HG02623 (cell line): ENCODE measurements at regions not wholly inside any gene's neighbourhood (a gene's known extent, or its start where the extent isn't known, plus 50 kb on each side); places are given as distances from the start of the nearest gene placed in this dataset.
"Not testable (repeated sequence)": the region's sequence is repeated elsewhere in the genome, so short reads cannot be mapped to it uniquely, and the experiment has no call there.

ENCODE experiments used
- ATAC-seq: cut with Tn5 transposase; IDR thresholded peaks from one replicate; pipeline ENCODE4 v1.9.1; 2021; ENCODE audit warnings: moderate library complexity; ENCODE audit not compliant: unreplicated experiment

GRCh38 chr12:72146495-72146894 is 125.7 kb upstream of the TRHDE start:
- no peak for ATAC-seq

DNA sequence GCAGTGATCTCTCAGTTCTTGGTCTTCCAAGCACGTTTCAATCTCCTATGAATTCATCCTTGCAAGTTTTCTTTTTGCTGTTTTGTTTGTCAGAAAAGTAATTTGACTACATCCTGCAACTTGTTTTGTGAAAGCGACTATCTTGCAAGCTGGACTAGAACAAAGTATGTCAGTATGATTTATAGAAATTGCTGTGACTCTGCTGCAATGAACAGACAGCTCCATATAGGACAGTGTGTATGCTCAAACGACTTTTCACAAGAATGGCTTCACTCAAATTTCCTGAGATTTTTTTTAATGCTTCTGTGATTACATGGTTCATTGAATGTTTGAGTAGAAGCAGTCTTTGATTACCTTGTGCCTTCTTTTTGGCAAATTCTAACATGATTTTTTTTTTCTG is 123.5 kb upstream of the TRHDE start:
- ATAC-seq, result no peak

DNA sequence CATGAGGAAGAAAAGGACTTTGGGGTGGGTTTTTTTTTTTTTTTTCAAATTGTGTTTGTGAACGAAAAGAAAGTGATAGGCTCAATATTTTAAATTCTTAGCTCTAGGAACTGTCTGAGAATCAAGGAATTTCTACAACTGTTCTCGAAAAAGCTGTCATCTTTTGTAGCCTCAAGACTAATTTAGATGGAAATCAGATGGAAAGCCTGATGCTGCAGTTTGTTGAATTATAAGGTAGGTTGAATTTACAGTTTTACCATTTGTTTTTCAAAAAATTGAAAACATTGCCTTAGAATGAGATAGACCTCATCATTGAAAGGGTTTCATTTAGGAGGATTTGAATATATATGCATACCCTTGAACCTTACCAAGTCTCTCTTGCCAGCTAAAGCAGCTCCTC is 109.3 kb upstream of the TRHDE start:
- no peak for ATAC-seq

DNA sequence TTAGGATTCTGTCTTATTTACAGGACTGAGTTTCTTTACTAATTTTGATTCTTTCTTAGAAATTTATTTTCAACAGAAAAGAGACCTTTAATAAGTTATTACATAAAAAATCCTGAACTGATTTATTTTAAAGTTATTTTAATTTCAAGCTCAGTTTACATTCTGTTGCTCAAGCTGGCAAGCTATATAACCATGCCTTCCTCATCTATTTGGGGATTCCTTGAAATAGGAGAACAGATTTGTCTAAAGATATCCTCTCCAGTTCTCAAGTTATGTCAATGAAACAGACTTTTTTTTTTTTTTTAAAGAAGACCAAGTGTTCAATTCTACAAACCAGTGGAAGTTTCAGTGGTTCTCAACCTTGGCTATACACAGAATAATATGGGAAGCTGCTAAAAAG is 103.3 kb upstream of the TRHDE start:
- no peak for ATAC-seq

DNA sequence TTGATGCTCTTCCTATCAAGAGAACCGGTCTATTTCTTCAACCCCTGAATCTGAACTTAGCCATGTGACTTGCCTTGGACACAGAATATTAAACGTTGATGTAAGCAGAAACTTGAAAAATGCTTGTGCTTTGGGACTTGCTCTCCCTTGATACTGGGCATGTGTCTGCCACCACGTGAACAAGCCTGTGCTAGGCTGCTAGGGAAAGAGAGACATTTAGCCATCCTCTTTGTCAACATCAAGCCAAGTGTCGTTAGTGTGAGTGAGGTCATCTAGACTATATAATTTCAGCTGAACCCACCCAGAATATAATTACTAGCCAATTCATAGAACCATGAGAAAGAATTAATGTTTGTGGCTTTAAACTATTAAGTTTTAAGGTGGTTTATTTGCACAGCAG is 98.2 kb upstream of the TRHDE start:
- ATAC-seq, result no peak

- ATAC-seq, result no peak
These were observed 93.9 kb upstream of the TRHDE start for GRCh38 chr12:72178244-72178643.

DNA sequence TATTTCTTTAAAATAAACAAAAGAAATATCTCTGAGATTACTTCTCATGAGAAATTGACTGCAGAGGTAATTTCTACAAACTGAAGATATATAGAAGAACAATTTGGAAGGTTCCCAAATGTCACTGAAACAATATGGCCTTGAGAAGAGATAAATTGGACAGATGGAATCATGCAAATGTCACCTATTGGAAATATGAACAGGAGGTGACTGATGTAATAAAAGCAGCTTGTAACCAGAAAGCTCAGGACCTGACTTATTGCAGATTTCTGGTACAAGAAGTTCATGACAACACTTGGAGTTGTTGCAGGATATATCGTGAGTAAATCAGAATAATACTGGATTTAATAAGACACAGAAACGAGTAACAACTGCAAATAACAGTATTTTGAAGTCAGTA is 93.3 kb upstream of the TRHDE start:
- no peak for ATAC-seq

DNA sequence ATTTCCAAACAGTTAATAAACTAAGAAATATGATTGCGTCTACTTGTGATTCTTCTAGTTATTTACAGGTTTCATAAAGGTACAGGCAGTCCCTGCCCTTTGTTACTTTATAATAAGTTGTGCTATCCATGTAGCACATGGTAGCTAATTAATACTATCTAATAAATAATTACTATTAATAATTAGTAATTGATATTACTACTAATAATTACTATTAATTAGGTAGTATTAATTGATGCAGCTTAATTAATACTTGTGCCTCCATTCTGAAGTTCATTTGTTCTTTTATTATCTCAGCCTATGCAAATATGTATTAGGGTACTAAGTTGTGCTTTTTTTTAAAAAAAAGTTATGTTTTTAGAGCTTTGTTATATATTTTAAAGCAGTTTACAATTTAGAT is 92.3 kb upstream of the TRHDE start:
- ATAC-seq, result no peak

GRCh38 chr12:72184971-72185533 is 87.1 kb upstream of the TRHDE start:
- ATAC-seq, result not testable (repeated sequence)

DNA sequence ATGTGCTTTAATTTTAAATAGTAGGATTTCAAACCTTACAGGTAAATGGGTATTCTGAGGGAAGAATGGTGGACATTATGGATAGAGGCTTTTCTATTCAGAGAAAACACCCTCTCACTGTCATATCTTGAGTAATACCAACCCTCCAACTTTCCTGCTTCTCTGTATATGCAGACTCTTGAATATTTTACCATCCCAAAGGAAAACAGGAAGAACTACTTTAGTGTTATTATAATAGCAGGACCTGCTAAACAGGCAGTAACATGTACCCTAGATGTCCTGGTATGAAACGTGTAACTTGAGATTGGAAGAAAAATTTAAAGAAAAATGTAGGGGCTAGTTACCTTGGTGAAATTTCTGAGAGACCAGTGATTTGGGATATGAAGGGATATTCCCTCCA is 82.9 kb upstream of the TRHDE start:
- ATAC-seq, result no peak

DNA sequence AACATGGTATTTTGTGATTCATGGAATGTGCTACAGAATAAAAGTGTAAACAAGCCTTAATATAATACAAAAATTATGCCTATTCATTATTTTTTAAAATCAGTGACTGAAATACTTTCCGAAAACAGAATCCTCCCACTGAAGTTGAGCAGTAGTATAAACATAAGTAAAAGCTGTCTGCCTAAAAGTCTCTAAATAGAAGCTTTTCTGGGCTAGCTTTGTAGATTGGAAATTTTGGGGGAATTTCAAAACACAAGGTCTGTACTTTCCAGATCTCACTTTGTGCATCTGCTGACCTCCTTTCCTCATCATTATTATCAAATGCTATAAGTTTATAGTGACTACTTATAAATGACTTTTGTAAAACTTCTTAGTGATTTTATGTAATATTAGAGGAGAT is 80.4 kb upstream of the TRHDE start:
- ATAC-seq, result peak; percentile 46

- no peak for ATAC-seq
These were observed 74.4 kb upstream of the TRHDE start for GRCh38 chr12:72197790-72198189.

GRCh38 chr12:72201457-72201856 is 70.7 kb upstream of the TRHDE start:
- no peak for ATAC-seq

GRCh38 chr12:72203764-72204335 is 68.3 kb upstream of the TRHDE start:
- ATAC-seq, result no peak

DNA sequence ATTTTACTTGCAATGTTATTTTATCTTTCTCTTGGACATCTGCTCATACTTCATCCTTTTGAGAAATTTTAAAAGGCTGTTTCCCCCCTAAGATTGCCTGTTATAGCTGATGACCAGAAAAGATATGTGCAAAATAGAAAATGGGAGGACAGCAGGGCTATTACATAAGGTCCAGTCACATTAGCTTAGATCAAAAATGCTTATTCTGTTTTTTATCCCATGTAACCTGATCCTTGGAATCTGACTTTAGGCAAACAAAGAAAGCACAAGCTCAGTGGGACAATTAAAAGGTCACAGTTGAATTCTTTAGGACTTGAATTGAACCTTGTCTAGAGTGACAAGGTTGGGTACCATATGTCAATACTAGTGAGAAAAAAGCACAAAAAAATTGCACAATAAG is 65.1 kb upstream of the TRHDE start:
- ATAC-seq, result no peak

- ATAC-seq, result no peak
These were observed 64.4 kb upstream of the TRHDE start for GRCh38 chr12:72207486-72208409.

- no peak for ATAC-seq
These were observed 63.1 kb upstream of the TRHDE start for GRCh38 chr12:72209086-72209485.

DNA sequence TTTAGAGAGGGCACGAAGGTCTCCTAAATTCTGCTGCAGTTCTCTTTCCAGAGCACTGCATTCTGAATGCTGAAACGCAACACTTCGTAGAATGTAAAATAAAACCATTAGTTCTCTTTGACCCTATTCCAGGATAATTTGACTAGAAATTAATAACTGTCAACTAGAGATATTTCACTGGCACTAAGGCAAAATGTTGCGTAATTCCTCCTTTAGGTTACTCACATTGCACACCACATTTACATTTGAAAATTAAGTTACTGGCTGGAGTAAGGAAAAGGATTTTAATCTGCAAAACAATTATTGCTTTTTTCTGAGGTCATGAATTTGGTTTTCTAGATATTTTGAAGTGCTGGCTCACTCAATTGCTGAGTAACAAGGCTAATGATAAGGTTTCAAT is 58.0 kb upstream of the TRHDE start:
- ATAC-seq, result no peak

- ATAC-seq, result not testable (repeated sequence)
These were observed 56.9 kb upstream of the TRHDE start for GRCh38 chr12:72215287-72215686.

GRCh38 chr12:72219937-72220336 is 52.2 kb upstream of the TRHDE start:
- no peak for ATAC-seq
